ENCODE measurements at regions not wholly inside any gene's neighbourhood (a gene's known extent, or its start where the extent isn't known, plus 50 kb on each side); places are given as distances from the start of the nearest gene placed in this dataset.

GRCh38 chr1:218775501-218776021 is 398.1 kb upstream of the LYPLAL1 start:
- DNase-seq, result no peak

DNA sequence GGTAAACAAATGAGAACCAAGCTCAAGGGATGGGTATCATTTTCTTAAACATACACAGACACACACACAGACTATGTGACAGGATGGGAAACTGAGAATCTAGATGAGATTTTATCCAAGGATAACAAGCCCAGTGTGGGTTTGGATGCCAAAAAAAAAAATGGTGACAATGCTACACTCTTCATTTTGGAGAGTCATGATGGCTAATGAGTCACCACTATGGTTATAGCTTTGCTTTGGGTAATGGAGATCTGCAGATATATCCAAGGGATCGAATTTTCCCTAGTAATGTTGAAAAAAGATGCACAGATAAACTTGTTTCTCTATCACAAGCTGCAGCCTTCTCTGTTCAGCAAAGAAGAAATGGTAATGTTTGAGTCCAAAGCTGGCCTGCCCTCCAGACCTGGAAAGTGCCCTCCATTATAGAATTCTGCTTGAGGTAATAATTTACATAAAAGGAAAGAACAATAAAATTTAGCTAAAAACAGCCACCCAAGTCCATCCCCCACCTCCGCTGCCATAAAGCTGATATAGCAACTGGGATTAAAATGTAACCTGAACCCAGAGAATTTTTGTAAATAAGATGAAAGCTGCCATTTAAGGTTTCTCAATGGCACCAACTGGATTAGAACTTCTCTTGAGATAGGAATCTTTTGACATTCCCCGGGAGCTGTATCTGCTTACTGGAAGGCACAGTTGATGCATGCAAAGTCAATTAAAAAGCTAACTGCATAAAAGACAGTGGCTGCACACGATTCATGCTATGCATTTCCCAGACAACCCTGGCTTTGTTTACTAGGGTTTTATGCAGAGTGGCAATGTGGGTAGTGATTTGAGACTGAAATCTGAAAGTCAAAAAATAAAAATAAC is 395.2 kb upstream of the LYPLAL1 start:
- DNase-seq, result no peak

- DNase-seq, result no peak
Observed at GRCh38 chr1:218779341-218780100, 394.2 kb upstream of the LYPLAL1 start.

DNA sequence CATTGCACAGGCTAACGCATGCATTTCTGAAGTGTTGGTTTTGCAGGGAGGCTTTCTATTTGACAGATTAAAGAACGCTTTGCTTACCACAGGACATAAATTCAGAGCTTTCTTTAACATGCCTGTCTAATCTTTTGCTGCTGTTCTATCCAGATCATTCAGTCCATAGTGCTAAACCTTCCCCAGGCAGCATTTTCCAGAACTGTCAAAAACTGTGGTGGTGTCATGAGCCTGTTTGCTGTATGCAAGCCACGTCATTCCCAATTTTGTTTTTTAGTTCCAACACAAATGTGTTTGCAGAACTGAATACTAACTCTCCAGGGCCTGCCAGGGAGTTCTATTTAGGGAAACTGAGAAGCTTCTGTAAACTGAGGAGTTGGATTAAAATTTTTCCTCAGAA is 390.5 kb upstream of the LYPLAL1 start:
- DNase-seq, result no peak

DNA sequence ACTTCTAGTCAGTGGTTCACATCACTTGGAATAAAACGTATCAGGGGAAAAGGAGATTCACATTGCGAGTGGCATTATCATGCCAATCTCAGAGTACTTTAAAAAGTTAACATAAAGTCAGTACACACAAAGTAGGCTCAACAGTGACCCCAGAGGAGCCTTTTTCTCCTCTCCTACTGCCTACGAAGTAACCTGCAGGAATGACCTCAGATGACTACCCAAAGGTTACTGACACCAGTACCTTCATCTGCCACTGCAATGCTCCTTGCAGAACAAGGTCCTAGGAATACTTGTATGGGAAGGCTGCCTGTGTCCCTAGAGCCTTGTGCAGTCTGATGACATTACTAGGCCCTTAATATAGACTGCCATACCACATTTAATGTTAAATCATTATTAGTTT is 389.8 kb upstream of the LYPLAL1 start:
- DNase-seq, result no peak

DNA sequence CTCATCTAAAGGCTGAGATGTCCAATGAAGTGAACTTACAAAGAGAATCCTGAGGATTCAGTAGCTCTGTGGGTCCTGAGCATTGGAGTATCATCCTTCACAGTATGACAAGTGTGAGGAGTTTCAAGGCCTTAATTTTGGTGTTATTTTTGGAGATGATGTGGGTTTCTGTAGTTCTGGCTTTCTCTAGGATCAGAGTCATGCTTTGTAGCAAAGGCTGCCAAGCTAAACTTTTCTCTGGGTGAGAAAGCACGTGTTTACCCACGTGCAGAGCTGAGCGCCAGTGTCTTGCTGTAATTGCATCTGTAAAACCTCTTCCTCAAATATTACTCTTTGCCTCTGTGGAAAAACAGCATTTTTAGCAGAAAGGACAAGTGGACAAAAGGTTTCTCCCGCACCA is 387.8 kb upstream of the LYPLAL1 start:
- DNase-seq, result peak; percentile 20

GRCh38 chr1:218787826-218788225 is 385.9 kb upstream of the LYPLAL1 start:
- DNase-seq, result no peak

DNA sequence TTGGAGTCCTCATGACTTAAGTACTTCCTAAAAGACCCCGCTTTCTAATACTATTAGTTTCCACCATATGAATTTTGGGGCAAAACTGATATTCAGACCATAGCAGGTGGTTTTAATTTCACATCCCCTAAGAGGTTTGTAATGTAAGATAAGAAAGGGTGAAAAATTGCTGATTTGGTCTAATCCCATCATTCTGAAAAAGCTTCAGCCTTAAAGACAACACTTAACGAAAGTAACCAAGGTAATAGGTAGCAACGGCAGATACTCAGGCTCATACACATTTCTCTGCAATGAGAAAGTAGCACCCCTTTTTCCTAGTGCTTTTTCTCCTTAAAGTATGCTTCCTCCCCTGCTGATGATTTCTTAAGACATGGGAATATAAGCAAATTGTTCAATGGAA is 376.9 kb upstream of the LYPLAL1 start:
- no peak for DNase-seq

DNA sequence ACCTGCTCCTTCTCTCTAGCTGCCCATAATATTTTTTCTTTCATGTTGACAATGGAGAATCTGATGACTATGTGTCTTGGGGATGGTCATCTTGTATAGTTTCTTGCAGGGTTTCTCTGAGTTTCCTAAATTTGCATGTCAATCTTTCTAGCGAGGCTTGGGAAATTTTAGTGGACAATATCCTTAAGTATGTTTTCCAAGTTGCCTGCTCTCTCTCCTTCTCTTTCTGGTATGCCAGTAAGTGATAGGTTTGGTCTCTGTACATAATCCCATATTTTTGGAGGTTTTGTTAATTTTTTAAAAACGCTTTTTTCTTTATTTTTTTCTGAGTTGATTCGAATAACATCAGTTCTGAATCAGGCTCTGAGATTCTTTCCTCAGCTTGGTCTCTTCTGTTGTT is 370.9 kb upstream of the LYPLAL1 start:
- no peak for DNase-seq

- peak; percentile 54 for DNase-seq
Observed at GRCh38 chr1:218803351-218803997, 370.2 kb upstream of the LYPLAL1 start.

GRCh38 chr1:218804014-218804785 is 369.5 kb upstream of the LYPLAL1 start:
- no peak for DNase-seq

- no peak for DNase-seq
Observed at GRCh38 chr1:218809061-218809460, 364.6 kb upstream of the LYPLAL1 start.

GRCh38 chr1:218809625-218810024 is 364.1 kb upstream of the LYPLAL1 start:
- peak; percentile 70 for DNase-seq

GRCh38 chr1:218810306-218810705 is 363.4 kb upstream of the LYPLAL1 start:
- no peak for DNase-seq

- no peak for DNase-seq
Observed at GRCh38 chr1:218811497-218811896, 362.2 kb upstream of the LYPLAL1 start.

GRCh38 chr1:218812360-218812759 is 361.3 kb upstream of the LYPLAL1 start:
- DNase-seq, result no peak

- no peak for DNase-seq
Observed at GRCh38 chr1:218813237-218813636, 360.4 kb upstream of the LYPLAL1 start.

DNA sequence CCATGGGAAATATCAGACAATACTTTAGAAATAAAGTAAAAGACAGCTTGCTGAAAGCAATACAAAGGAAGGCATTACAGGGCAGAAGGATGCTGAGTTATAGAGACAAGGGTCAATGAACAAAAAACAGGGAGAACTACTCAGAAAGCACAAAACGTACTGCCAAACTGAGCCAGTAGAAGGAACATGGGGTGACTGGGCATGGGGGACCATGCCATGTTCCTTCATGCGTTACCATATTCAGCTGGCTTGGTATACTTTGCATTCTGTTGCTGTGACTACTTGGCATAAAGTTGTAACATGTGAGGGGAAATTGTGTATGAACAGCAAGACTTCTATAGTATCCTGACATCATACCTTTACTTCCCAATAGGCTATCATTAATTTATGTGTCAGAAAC is 358.6 kb upstream of the LYPLAL1 start:
- DNase-seq, result no peak

GRCh38 chr1:218817071-218817470 is 356.6 kb upstream of the LYPLAL1 start:
- no peak for DNase-seq

DNA sequence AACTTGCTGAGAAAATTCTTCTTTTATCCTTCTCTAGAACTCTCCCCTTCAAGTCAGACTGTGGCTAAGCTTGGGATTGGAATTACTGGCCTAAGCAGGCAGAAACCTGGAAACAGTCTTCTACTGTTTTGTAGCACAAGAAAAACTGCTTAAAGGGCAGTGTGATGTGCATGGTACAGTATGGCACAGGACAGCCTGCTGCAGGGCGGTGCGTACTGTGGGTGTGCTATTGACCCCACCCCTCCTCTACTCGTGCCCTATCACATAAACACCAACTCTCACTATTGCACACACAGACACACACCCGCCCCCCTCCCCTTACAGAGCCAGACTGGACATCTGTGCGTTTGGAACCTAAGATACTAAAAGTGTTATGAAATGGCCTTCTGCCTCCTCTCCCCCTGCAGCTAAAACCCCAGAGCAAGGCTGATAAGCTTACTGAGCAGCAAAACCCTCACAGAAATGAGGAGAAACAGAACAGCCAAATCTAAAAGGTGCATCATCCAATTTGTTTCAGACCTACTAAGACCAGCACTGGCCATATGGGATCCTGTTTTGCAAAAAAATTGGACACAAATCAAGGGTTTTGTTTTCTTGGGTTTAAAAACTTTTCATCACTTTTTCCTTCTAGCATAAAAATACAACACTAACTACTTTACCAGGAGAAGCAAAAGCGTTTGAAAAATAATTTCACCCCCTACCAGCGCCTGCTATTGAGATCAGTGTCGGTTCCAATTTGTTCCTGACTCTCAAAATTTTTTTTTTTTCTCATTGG is 355.8 kb upstream of the LYPLAL1 start:
- DNase-seq, result no peak

DNA sequence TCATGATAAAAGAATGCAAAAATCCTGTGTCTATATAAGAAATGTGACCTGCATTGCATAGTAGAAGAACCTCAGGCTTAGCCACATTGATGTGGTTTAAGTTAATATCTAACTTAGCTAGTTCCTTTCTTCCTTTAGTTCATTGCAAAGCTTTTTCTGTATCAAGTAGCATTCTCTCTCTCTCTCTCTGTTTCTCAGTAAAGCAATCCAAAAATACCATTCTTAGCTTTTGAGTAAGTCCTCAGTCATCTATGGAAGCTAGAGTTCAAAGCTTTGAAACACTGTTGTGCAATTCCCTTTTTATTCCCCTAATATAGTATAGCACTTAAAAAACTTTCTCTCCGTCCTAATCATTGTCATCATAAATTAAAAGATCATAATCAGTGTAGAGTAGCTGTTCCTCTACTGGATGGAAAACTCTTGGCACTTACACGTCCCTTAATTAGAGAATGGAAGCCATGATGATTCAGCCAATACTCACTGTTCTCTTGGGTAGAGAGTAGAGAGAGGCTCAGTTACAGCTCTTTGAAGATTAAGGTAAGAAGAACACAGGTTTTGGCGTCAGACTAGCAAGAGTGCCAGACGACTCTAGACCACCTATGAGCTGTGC is 350.3 kb upstream of the LYPLAL1 start:
- DNase-seq, result no peak
